GM12872 (cell line): ENCODE measurements at regions not wholly inside any gene's neighbourhood (a gene's known extent, or its start where the extent isn't known, plus 50 kb on each side); places are given as distances from the start of the nearest gene placed in this dataset.

Experiments
- CTCF ChIP-seq: IDR thresholded peaks from 3 replicates; pipeline ENCODE4 v1.5.1; 2011; ENCODE audit warnings: low read depth, mild to moderate bottlenecking, low read length, moderate library complexity; ENCODE audit not compliant: insufficient read depth

GRCh38 chr6:94680669-94681212 is 896.6 kb upstream of the MANEA start:
- no peak for TF ChIP-seq CTCF

GRCh38 chr6:94673251-94673650 is 904.1 kb upstream of the MANEA start:
- no peak for TF ChIP-seq CTCF

GRCh38 chr6:94670017-94670416 is 907.3 kb upstream of the MANEA start:
- no peak for TF ChIP-seq CTCF

GRCh38 chr6:94668876-94669275 is 908.5 kb upstream of the MANEA start:
- no peak for TF ChIP-seq CTCF

- no peak for TF ChIP-seq CTCF
Observed at GRCh38 chr6:94658929-94659328, 918.4 kb upstream of the MANEA start.

GRCh38 chr6:94651239-94651638 is 926.1 kb upstream of the MANEA start:
- no peak for TF ChIP-seq CTCF

- no peak for TF ChIP-seq CTCF
Observed at GRCh38 chr6:94645191-94645590, 932.1 kb upstream of the MANEA start.
